ENCODE measurements at regions not wholly inside any gene's neighbourhood (a gene's known extent, or its start where the extent isn't known, plus 50 kb on each side); places are given as distances from the start of the nearest gene placed in this dataset.
"Not testable (repeated sequence)": the region's sequence is repeated elsewhere in the genome, so short reads cannot be mapped to it uniquely, and the experiment has no call there.

DNA sequence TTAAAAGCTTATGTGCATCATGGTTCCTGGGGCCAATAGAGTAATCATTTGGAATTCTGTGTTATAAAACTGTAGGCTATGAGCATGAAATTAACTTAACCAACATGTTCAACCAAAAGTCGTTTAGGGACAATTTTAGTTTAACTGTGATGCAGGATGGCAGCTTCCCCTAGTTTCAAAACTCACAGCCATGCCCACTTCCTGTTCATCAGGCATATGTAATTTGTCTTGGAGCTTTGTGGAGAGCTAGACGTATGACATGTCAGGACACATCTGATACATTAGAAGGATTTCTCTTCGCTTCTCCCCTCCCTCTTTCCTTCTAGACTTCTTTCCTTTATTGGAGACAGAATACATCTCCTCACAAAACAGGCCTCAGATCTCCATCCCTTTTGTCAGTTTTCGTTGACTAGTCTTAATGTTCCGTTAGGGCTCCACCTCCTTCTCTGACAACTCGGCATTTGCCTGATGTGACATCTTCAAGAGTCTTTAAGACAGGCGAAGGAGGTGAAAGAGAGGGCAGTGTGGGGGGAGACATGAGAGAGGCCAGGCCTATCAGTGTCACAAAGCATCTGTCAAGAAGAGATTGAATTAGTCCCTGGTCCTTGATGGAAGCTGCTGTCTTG lies 176.0 kb downstream of the MSX2 start:
- DNase-seq = no peak

DNA sequence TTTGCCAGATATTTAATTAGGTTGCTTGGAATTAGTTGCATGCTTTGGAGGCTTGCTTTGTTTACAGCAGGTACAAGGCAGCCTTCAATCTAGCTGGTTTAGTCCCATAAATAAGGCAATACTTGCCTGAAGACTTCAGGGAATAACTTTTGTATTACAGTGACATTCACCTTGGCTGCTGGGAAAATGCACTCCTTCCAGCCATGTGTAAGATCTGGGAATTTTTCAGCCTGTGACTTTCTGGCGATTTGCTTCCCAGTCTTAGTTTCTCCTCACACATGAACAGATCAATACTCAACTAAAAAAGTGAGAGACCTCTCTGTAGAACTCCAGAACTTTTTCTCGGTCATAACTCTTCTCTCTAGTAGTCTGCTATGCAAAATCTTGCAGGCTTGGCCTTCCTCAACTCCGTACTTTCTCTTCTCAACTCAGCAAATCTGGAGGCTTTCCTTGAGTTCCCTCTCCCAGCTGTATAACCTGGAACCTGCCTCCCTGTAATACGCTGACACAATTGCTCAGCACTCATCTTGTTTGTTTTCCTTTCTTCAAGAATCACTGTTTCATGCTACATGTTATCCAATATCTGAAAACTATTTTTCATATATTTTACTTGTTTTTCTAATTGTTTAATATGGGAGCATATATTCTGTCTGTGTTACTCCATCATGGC lies 173.0 kb downstream of the MSX2 start:
- DNase-seq = no peak

DNA sequence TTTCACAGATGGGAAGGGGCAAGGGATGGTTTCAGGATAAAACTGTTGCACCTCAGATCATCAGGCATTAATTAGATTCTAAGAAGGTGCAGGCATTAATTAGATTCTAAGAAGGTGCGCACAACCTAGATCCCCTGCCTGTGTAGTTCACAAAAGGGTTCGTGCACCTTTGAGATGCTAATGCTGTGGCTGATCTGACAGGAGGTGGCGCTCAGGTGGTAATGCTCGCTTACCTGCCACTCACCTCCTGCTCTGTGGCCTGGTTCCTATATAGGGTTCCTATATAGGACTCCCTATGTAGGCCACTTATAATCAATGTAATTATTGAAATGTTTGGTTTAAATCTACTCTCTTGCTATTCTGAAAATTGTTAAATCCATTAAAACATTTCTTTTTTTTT lies 171.0 kb downstream of the MSX2 start:
- DNase-seq = no peak

DNA sequence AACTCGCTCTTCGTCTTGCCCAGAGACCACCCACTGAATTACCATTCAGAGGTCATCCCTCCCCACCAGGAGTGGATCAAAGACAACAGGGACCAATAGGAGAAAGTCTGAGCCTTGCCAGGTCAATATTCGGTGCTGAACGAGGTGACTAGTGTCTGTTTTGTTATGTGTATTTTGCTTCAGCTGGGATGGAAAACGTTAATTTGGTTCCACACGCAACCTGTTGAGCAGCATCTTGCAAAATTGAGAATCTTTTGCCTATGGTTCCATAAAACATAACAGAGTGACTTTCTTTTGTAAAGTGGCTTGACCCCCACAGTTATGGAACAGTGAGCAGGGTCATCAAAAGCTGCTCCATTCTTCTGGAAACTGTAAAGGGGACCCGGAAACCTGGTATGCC lies 168.4 kb downstream of the MSX2 start:
- DNase-seq = no peak

DNA sequence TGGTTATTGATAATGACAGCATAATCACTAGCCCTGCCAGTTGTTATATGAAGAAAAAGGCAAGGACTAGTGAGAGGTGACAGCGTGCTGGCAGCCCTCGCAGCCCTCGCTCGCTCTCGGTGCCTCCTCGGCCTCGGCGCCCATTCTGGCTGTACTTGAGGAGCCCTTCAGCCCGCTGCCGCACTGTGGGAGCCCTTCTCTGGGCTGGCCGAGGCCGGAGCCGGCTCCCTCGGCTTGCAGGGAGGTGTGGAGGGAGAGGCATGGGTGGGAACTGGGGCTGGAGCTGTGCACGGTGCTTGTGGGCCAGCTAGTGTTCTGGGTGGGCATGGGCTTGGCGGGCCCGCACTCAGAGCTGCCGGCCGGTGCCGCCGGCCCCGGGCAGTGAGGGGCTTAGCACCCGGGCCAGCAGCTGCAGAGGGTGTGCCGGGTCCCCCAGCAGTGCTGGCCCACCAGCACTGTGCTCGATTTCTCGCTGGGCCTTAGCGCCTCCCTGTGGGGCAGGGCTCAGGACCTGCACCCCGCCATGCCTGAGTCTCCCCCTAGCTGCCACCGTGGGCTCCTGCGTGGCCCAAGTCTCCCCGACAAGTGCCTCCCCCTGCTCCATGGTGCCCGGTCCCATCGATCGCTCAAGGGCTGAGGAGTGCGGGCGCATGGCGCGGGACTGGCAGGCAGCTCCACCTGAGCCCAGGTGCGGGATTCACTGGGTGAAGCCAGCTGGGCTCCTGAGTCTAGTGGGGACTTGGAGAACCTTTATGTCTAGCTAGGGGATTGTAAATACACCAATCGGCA lies 156.2 kb downstream of the MSX2 start:
- DNase-seq = not testable (repeated sequence)

DNA sequence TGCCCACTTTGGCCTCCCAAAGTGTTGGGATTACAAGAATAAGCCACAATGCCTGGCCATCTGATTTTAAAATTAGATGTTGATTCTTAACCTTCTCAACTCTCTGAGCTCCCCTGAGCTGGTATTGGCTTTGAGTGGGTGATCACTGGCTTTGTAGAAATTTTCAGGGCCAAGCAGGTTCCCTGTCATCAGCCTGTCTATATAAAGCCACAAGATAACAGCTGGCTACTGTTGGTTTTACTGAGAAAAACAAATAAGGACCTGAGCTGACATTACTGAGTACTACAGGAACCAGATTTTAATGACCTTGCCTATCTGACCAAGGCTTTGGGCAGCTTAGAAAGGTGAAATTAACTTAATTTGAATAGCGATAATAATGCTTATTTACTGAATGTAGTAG lies 153.6 kb downstream of the MSX2 start:
- no peak for DNase-seq

DNA sequence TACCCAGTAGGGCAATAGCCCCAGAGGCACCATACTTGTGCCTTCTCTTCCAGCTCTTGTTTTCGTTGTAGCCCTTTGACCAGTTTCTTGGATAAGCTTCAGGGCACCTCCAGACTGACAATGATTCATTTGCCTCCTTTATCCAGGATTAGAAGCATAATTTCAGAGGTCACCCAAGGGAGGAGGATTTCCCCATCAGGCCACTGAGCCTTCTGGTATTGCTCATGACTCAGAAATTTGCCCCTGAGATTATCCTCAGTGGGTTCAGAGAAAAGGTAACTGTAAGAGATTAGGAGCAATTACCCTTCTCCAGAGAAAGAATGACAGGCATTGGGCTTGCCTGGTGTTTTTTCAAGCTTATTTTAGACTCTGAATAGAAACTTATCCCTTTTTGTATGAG lies 147.9 kb downstream of the MSX2 start:
- DNase-seq = no peak

DNA sequence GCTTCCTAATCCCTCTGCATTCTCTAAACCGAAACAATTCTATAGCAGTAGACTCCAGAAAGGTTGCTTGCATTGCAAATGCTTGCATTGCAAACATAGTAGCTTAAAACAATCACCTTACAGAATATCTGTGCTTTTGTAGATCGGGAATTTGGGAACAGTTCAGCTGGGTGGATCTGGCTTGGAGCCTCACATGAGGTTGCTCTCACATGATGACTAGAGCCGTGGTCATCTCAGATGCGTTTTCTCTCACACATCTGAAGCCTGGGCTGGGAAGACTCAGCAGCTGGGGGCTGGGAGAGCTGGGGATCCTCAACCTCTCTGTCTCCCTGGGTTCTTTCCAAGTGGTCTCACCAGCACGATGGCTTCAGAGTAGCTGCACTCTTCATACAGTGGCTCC lies 127.8 kb downstream of the MSX2 start:
- no peak for DNase-seq

DNA sequence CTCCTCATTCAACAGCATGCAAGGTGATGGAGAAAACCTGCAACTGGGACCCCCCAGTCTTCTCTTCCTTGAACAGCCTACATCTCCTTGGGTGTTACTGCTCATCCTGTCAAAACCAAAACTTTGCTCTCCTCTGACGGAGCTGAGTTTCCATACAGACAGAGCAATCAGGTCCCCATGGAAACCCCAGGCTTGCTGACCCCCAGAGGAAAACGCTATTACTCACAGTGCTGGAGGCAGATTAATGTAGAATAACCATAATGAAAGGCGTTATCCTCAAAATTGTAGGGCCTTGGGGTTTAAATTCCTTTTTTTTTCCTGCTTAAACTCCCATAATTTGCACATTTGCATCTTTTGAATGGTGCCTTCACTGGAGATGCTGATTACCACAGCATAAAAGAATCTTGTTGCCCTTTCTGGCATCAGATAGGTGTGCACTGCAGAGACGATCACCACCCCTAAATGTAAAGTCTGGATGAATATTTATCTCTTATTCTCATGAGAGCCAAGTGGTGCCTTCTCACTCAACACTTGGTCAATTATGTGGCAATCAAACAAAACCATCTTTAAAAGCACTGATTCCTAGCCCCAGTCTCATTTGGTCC lies 126.3 kb downstream of the MSX2 start:
- DNase-seq = no peak

DNA sequence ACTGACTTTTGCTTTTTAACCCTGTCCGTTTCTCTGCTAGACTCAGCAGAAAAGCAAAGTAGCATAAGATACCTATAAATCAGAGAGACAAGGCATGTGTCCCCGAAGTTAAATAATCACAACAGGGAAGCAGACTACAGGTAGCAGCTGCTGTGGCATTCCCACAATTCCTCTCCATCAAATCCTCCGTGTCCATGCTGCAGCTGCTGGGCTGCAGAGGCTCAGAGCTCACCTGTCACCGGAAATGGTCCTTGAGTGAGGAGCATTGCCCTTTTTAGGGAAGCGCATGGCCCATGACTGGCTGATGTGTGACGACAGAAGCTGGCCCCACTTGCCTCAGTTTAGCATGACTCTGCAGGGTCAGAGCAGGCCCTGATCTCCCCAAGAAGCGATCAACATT lies 125.0 kb downstream of the MSX2 start:
- DNase-seq = no peak

DNA sequence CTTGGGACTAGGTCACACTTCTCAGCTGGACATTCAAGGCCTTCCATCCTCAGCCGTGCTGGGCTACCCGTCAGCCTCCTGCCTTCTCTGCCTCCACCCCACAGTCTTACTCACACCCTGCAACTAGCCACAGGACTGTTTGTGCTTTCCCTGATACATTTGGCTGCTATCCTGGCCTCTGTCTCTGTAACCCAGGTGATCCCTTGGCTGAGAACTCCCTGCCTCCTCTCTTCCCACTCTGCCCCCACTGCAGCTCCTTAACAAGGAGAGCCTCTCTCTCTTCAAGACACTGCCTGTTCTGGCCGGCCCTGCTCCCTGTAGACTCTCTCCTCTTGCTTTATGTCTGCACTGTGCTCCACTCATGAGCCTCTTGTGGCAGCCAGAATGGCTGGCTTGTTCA lies 120.6 kb downstream of the MSX2 start:
- no peak for DNase-seq

DNA sequence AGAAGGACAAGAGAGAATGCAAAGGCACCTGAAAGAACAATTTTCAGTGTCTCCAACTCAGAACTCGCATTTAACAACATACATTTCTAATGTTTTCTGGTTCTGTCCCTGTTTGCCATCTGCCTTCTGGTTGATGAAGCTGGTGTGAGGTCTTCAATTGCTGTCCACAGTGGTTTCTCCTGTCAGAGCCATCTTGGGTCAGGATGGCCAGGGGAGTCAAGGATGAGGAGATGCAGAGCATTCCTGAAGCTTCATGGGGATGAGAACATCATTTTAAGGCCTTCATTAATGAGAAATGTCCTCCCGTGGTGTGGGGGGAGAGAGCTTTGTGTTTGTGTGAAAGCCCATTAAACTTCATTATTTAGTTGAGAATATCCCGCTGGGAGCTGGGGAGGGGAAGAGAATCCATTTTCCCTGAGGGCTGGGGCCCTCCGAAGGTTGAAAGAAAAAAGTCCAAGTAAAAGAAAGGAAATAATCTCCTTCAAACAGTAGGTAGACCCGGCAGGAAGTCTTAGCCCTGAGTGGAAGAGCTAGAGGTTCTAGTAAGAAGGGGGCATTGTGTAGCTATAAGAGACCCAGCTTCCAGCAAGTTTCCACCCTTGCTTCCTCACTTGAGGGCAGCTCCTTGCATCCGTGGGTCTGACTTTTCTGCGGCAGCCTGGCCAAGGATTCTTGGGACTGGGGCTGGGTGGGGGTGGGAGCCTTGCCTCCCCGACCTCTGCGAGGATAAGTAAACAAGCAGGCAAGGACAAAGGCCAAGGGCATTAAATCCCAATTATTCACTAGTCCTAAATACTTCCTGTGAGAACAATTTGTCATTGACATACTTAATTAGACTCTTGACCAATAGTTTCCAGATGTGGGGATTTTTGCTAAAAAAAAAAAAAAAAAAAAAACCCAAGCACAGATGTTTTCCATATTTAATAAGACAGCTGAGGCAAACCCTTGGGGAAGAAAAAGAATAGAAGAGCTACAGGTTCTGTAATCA lies 119.2 kb downstream of the MSX2 start:
- no peak for DNase-seq

DNA sequence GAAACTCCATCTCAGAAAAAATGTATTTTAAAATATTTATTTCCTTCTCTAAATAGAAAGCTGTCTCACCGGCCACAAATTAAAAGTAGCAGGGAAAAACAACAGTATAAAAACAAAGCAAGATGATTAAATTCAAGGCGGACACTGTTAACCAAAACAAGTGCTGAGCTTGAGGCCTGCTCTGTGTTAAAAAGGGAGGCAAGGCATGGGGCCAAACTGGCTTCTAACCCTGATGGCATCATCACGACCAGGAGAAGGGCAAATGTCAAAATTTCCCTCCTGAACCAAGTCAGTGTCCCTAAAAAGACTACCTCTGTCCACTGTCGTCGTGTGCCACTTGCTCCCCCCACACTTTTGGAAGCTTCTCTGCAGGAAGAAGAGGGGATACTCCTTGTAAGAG lies 116.1 kb downstream of the MSX2 start:
- DNase-seq = no peak

DNA sequence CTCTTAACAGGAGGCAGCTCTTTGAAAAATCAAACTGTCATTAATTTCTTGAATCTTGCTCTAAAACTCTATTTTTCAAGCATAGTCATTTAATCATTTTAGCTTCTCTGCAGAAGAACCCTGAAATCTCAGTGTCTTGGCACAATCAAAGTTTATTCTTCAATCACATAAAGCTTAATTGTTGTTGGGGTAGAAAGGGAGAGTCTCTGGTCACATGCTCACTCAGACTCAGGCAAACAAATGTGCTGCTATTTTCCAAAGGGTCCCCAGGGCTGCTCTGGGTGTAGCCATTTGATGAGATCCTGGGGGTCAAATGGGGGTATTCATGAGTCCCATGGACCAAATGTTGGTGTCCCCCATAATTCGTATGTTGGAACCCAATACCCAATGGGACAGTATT lies 114.8 kb downstream of the MSX2 start:
- no peak for DNase-seq

DNA sequence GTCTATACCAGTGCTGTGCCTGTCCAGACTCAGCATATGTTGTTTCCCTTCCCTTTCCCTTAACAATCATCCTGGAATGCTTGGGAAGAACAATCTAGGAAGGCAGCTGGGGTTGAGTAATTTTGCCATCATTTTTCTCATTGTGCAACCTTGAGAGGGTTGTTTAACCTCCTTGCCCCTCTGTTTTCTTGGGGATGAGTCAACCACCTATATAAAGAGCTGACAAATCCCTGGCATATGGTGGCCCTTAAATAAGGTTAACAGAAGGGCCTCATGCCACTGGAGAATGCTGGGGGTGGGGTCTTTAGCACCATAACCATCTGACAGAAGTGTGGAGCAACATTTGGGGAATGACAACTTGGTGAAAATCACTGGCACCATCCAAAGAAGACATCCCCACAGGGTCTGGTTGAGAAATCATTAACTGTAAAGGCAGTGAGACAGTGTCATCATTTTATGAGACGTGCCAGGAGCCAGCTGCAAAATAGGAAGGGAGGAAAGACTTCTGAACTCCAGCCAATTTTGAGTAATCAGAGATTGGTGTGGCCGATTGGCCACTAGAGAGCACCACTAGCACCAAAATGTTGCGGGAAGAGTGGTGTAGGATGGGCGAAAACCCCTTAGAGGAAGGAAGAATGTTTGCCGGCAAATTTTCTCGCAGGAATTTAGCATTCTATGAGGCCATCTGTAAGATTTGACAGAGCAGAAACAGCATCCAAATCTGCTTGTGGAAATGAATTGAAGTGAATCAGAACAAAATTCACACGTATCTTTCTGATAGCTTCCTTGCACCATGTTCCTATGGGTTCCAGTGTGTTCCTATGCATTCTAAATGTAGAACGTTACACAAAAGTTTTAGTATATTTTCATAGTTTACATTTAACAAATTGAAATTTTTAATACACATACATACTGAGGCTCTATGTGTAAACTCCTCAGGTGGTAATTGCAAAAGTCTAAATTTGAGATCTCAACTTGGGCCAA lies 113.8 kb downstream of the MSX2 start:
- no peak for DNase-seq

DNA sequence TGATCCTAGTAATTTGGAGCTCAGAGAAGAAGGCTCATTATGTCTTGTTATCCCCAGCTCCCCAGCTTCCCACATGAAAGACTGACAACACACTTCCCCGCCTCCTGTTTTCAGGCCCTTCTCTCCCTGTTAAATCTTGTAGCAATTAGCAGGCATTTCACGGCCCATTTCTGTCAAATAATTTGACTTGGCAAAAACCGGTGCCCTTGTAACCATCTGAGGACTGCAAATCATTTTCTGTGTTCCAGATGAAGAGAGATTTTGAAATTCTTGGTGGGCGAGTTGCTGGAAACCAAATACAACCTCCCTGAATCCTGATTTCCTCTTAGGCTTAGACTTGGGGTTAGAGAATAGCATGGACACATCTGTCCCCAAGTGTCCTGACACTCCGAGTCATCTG lies 109.7 kb downstream of the MSX2 start:
- DNase-seq = no peak

DNA sequence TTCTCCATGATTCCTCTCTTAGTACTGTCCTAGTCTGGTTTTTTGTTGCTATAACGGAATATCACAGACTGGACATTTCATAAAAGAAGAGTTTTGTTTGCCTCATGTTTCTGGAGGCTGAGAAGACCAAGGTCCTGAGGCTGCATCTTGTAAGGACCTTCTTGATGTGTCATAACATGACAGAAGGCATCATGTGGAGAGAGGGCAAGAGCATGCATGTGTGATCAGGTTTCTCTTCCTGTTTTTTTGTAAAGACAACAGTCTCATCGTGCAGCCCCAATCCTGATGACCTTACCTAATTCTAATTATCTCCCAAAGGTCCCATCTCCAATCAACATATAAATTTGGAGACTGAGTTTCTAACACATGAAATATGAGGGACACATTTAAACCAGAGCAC lies 108.4 kb downstream of the MSX2 start:
- no peak for DNase-seq

DNA sequence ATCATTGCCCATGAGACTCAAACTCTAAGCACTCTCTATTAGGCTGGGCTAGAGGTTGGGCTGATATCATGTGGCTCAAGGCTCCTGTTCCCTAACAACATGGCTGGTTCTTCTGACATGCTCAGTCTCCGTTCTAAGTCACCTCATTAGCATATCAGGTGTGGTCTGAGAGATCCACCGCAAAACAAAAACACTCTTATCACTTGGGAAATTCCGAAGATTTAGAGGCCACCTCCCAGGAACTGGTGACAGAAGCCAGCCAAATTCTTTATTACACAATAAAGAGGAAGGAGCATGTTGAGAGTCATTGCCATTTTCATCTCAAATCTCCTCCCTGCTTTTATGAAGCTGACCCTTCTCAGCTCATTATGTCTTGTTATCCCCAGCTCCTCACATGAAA lies 107.6 kb downstream of the MSX2 start:
- no peak for DNase-seq

DNA sequence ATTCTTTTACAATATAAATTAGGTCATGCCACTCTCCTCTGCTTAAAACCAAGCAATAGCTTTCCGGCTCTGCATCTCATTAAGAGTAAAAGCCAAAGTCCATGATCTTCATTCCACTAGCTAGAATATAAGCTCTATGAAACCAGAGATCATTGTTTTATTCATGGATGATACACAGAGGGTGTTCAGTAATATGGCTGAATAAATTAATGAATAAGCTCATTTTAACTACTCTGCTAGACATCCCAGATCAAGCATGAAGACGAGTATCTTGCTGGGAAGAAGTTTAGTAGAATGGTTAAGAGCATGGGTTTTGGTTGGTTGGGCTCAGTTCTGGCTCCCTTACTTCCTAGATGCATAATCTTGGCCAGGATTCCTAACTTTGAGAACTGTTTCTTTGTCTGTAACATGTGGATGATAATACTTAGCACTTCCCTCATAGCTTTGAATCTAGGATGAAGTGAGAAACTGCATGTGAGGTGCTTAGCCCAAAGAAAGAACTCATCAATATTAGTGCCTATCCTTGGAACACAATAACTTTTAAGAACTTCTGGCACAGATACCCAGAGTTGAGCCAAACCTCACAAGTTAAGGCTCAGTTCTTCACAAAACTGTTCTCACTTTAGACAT lies 106.8 kb downstream of the MSX2 start:
- DNase-seq = no peak

DNA sequence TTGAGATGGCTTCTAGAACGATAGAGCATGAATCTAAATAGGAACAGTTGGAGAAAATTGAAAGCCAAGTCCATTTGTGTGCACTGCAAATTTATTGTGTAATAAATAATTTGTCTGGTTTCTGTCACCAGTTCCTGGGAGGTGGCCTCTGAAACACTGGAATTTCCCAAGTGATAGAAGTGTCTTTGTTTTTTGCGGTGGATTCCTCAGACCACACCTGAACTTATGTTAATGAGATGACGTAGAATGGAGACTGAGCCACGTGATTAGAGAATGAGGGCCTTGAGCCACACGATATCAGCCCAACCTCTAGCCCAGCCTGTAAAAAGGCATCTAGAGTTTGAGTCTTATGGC lies 105.1 kb downstream of the MSX2 start:
- DNase-seq = no peak

All from stimulated activated CD4-positive, alpha-beta T cell treated with anti-CD3 and anti-CD28 coated beads, Interleukin-2, amount 100 ng/mL, for 24 hours (primary cell).